HepG2 (cell line): ENCODE measurements at regions not wholly inside any gene's neighbourhood (a gene's known extent, or its start where the extent isn't known, plus 50 kb on each side); places are given as distances from the start of the nearest gene placed in this dataset.

Source experiments
- BHLHE40 ChIP-seq: IDR thresholded peaks from 2 replicates; pipeline ENCODE4 v1.6.1; 2011; ENCODE audit warnings: low read length, improper control_type of control experiment
- CHD4 ChIP-seq: fragments of 200-600 bp; sonication (generic); IDR thresholded peaks from 2 replicates; pipeline ENCODE4 v1.7.0; 2017; ENCODE audit warnings: mild to moderate bottlenecking, low read length, borderline replicate concordance
- CTCF ChIP-seq: sonication (generic); formaldehyde crosslinking; IDR thresholded peaks from 2 replicates; pipeline ENCODE4 v1.5.0; 2020; ENCODE audit warnings: mild to moderate bottlenecking, missing genetic modification reagents, moderate library complexity
- HOXA5 ChIP-seq: sonication (generic); formaldehyde crosslinking; IDR thresholded peaks from 2 replicates; pipeline ENCODE4 v1.4.0; 2020; ENCODE audit warnings: missing genetic modification reagents
- MTA3 ChIP-seq: sonication (generic); formaldehyde crosslinking; IDR thresholded peaks from 2 replicates; pipeline ENCODE4 v1.4.0; 2020; ENCODE audit warnings: missing genetic modification reagents
- PHB2 ChIP-seq: fragments of 450-650 bp; IDR thresholded peaks from 2 replicates; pipeline ENCODE4 v1.6.1; 2018; ENCODE audit not compliant: partially characterized antibody
- YY1 ChIP-seq: IDR thresholded peaks from 2 replicates; pipeline ENCODE4 v1.6.1; 2011; ENCODE audit warnings: low read length, low read depth, moderate library complexity, mild to moderate bottlenecking; ENCODE audit not compliant: insufficient read depth, insufficient replicate concordance
- ZNF121 ChIP-seq: sonication (generic); formaldehyde crosslinking; IDR thresholded peaks from 2 replicates; pipeline ENCODE4 v1.5.0; 2020; ENCODE audit warnings: mild to moderate bottlenecking, missing genetic modification reagents
- ZSCAN29 ChIP-seq: sonication (generic); formaldehyde crosslinking; conservative IDR thresholded peaks from 2 replicates; pipeline ENCODE4 v1.4.0; 2020; ENCODE audit warnings: mild to moderate bottlenecking, missing genetic modification reagents
- TF ChIP-seq, protein P1 (sequence below): conservative IDR thresholded peaks from 2 replicates; pipeline ENCODE4 v1.6.1; 2018; ENCODE audit warnings: missing genetic modification reagents

DNA sequence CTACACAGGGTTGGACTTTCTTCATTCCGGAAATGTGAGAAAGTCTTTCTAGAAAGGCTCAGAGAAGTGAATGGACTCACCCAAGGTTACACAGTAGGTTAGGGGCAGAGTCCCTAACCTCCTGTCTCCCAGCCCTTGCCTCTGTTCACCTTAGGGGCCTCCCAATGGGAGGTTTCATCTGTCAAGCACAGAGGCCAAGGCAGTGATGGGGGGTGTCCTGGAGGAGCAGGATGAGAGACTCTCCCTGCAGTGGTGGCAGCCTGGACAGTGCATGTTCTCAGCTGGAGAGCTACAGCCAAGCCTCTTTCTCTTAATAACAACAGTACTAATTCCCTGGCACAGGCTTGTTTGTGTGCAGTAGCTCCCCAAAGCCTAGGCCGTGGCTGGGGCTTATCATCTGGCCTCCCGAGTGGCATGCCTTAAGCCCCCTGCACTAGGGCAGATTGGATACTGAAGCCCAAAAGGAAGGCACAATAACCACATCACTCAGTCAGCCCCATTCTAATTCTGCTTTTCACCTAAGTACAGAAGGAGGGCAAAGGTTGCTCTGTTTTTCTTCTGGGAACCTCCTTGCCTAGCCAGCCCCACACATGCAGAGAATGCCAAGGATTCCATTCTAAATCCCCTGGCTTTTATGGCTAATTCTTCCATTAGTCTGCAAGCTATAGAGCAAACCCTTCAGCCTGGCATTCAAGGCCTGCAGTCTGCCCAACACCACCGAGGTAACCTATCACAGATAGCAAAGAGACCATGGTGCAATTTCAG, 50.2 kb upstream of the XPA start:
- no peak for TF ChIP-seq CHD4
- TF ChIP-seq BHLHE40 = no peak
- TF ChIP-seq YY1 = no peak
- no peak for TF ChIP-seq MTA3
- TF ChIP-seq, protein P1, sequence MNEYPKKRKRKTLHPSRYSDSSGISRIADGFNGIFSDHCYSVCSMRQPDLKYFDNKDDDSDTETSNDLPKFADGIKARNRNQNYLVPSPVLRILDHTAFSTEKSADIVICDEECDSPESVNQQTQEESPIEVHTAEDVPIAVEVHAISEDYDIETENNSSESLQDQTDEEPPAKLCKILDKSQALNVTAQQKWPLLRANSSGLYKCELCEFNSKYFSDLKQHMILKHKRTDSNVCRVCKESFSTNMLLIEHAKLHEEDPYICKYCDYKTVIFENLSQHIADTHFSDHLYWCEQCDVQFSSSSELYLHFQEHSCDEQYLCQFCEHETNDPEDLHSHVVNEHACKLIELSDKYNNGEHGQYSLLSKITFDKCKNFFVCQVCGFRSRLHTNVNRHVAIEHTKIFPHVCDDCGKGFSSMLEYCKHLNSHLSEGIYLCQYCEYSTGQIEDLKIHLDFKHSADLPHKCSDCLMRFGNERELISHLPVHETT = no peak
- no peak for TF ChIP-seq ZNF121 (CRISPR knock-in tag)
- no peak for TF ChIP-seq CTCF (CRISPR knock-in tag)
- TF ChIP-seq PHB2 = no peak
- TF ChIP-seq ZSCAN29 = no peak
- no peak for TF ChIP-seq HOXA5 (CRISPR knock-in tag)
